SK-N-SH (cell line): ENCODE measurements at regions not wholly inside any gene's neighbourhood (a gene's known extent, or its start where the extent isn't known, plus 50 kb on each side); places are given as distances from the start of the nearest gene placed in this dataset.

Experiments used
- CTCF ChIA-PET: fragments of 300-600, 350-600 bp; formaldehyde crosslinking; extraction: SDS; loops from one replicate; lab custom pipeline; 2021; lab: Yijun Ruan, JAX
- POLR2A ChIA-PET: fragments of 350-600 bp; sonication (Branson Sonifier 250); formaldehyde crosslinking; extraction: SDS; loops from one replicate; lab custom pipeline; 2020; ENCODE audit warnings: antibody characterized with exemption, inconsistent platforms; lab: Yijun Ruan, JAX
- DNase-seq: peaks from one replicate; pipeline ENCODE4 v3.0.0; 2012
- H2AFZ ChIP-seq: fragments of 200-600 bp; sonication (generic); 2 replicates; pipeline ENCODE4 v1.8.1; 2016; ENCODE audit warnings: antibody characterized with exemption, mild to moderate bottlenecking, low read depth
- H3F3A ChIP-seq: fragments of 200-600 bp; sonication (generic); replicated peaks from 2 replicates; pipeline ENCODE3; 2016; ENCODE audit warnings: antibody characterized with exemption, mild to moderate bottlenecking; ENCODE audit not compliant: insufficient read depth
- H3K27ac ChIP-seq, 2 experiments: fragments of 200-500 bp in 1 of 2; fragments of 200-600 bp in 1 of 2; sonication (Bioruptor generic) in 1 of 2; sonication (generic), shearing (Covaris generic) in 1 of 2; 2 replicates each; pipeline versions ENCODE4 v1.5.1 to v1.6.1; 2014 to 2016; ENCODE audit warnings: low read depth in 2 of 2, inconsistent platforms in 1 of 2, low read length in 1 of 2, mild to moderate bottlenecking in 1 of 2, mixed read lengths in 1 of 2
- H3K27me3 ChIP-seq: fragments of 200-600 bp; sonication (generic), shearing (Covaris generic); 2 replicates; pipeline ENCODE4 v1.6.1; 2016; ENCODE audit warnings: mixed run types; ENCODE audit not compliant: insufficient read depth
- H3K36me3 ChIP-seq, 2 experiments: fragments of 200-500 bp in 1 of 2; fragments of 200-600 bp in 1 of 2; sonication (Bioruptor generic) in 1 of 2; sonication (generic) in 1 of 2; replicated peaks in 1 of 2; 2 replicates each; pipeline versions ENCODE3 to v1.5.1; 2014 to 2016; ENCODE audit warnings: low read length in 1 of 2, mild to moderate bottlenecking in 1 of 2; ENCODE audit not compliant: insufficient read depth in 2 of 2, control insufficient read depth in 1 of 2
- H3K4me1 ChIP-seq, 2 experiments: fragments of 200-500 bp in 1 of 2; fragments of 200-600 bp in 1 of 2; sonication (Bioruptor generic) in 1 of 2; sonication (generic), shearing (Covaris generic) in 1 of 2; 2 replicates each; pipeline versions ENCODE4 v1.5.1 to v1.6.1; 2014 to 2016; ENCODE audit warnings: low read depth in 1 of 2, low read length in 1 of 2, mixed run types in 1 of 2; ENCODE audit not compliant: insufficient read depth in 2 of 2, control insufficient read depth in 1 of 2
- H3K4me2 ChIP-seq: fragments of 200-600 bp; sonication (generic), shearing (Covaris generic); 2 replicates; pipeline ENCODE4 v1.6.1; 2017; ENCODE audit warnings: mixed run types
- H3K4me3 ChIP-seq, 2 experiments: fragments of 200-500 bp in 1 of 2; fragments of 200-600 bp in 1 of 2; sonication (Bioruptor generic) in 1 of 2; sonication (generic), shearing (Covaris generic) in 1 of 2; 2 replicates each; pipeline versions ENCODE4 v1.5.1 to v1.8.1; 2014 to 2016; ENCODE audit warnings: low read depth in 2 of 2, inconsistent platforms in 1 of 2, low read length in 1 of 2, mild to moderate bottlenecking in 1 of 2, mixed read lengths in 1 of 2, moderate library complexity in 1 of 2
- H3K79me2 ChIP-seq: fragments of 200-600 bp; sonication (generic); 2 replicates; pipeline ENCODE4 v1.8.1; 2017; ENCODE audit warnings: mild to moderate bottlenecking; ENCODE audit not compliant: insufficient read depth
- H3K9ac ChIP-seq: fragments of 200-600 bp; sonication (generic); 2 replicates; pipeline ENCODE4 v1.6.1; 2017; ENCODE audit warnings: mixed run types
- H3K9me2 ChIP-seq: fragments of 200-600 bp; sonication (generic); 2 replicates; pipeline ENCODE4 v1.6.1; 2017; ENCODE audit warnings: mixed run types
- H3K9me3 ChIP-seq: fragments of 200-600 bp; sonication (generic); 2 replicates; pipeline ENCODE4 v1.6.1; 2017; ENCODE audit warnings: mixed run types, mild to moderate bottlenecking, moderate library complexity
- H4K20me1 ChIP-seq: fragments of 200-600 bp; sonication (generic); 2 replicates; pipeline ENCODE4 v1.6.1; 2017; ENCODE audit warnings: mild to moderate bottlenecking, mixed run types; ENCODE audit not compliant: insufficient read depth
- CHD2 ChIP-seq: fragments of 150-350 bp; IDR thresholded peaks from 2 replicates; pipeline ENCODE4 v1.6.1; 2018; ENCODE audit warnings: low read length; ENCODE audit not compliant: partially characterized antibody
- EP300 ChIP-seq, 2 experiments: IDR thresholded peaks; 2 replicates each; pipeline versions ENCODE4 v1.4.0 to v1.6.1; 2012; ENCODE audit warnings: borderline replicate concordance in 1 of 2, low read depth in 1 of 2, low read length in 1 of 2
- EZH2phosphoT487 ChIP-seq: fragments of 200-600 bp; sonication (generic); IDR thresholded peaks from 2 replicates; pipeline ENCODE4 v1.6.1; 2017; ENCODE audit warnings: low read depth, mixed run types, mild to moderate bottlenecking, antibody characterized with exemption, moderate library complexity, borderline replicate concordance
- GABPA ChIP-seq: IDR thresholded peaks from 2 replicates; pipeline ENCODE4 v1.4.0; 2012; ENCODE audit warnings: low read depth, mild to moderate bottlenecking
- MXI1 ChIP-seq: IDR thresholded peaks from 2 replicates; pipeline ENCODE4 v1.6.1; 2012; ENCODE audit warnings: mild to moderate bottlenecking, low read depth, low read length, improper control_type of control experiment
- NFIC ChIP-seq: IDR thresholded peaks from 2 replicates; pipeline ENCODE4 v1.4.0; 2012; ENCODE audit warnings: borderline replicate concordance
- POLR2AphosphoS5 ChIP-seq: IDR thresholded peaks from 2 replicates; pipeline ENCODE4 v1.6.1; 2012; ENCODE audit warnings: low read depth, low read length
- RAD21 ChIP-seq: IDR thresholded peaks from 2 replicates; pipeline ENCODE4 v1.6.1; 2012; ENCODE audit warnings: mild to moderate bottlenecking, low read length
- RCOR1 ChIP-seq: fragments of 150-350 bp; IDR thresholded peaks from 2 replicates; pipeline ENCODE4 v1.6.1; 2017; ENCODE audit warnings: antibody characterized with exemption, low read length
- WGBS: methylation state at CpG from one replicate; pipeline ENCODE4 v1.1.6; 2017; ENCODE audit warnings: low lambda C conversion rate; 5-methylcytosine and 5-hydroxymethylcytosine counted together
- TF ChIP-seq, protein P1 (sequence below): fragments of 150-350 bp; IDR thresholded peaks from 2 replicates; pipeline ENCODE4 v1.6.1; 2017; ENCODE audit warnings: antibody characterized with exemption, low read length, low read depth, borderline replicate concordance
- TF ChIP-seq, protein P2 (sequence below): IDR thresholded peaks from 2 replicates; pipeline ENCODE4 v1.6.1; 2012; ENCODE audit warnings: mild to moderate bottlenecking, low read depth, low read length, moderate library complexity
- TF ChIP-seq, protein P3 (sequence below): IDR thresholded peaks from 2 replicates; pipeline ENCODE4 v1.4.0; 2012; ENCODE audit warnings: low read depth, borderline replicate concordance
- TF ChIP-seq, protein P4 (sequence below): IDR thresholded peaks from 2 replicates; pipeline ENCODE4 v1.4.0; 2012; ENCODE audit warnings: low read depth, borderline replicate concordance

DNA sequence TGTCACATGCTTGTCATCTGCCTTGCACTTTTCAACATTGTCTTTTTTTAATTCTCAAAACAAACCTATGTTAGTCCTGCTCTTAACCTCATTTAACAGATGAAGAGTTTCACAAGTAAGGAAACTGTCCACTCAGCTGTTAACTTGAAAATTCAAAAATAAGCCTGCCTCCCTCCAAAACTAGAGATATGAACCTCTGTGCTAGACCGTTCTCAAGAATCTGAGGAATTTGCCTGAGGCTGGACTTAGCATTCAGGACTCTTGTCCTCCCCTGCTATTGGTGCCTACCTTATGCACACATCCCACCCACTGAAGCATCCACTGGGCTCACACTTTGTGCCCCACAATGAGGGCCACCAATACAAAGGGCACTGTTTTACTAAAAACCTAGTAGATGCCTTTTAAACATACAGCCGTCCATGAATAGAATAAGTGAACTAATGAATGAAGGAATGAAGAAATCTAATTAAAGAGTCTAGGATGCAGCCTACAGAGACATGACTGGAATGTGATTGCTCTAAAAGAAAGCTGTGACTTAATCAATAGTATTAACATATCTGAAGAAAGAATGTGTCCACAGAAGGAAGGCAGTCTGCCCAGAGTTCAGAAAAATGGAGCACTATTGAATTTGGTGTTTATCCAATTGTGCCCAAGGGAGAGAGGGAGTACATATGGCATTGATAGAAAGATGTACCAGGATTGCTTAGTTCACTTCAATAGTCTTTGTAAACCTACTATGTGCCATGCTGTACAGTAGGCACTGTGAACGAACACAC, 238.5 kb downstream of the SPTSSA start:
- DNase-seq, result no peak
- Histone ChIP-seq H3K79me2 (no peaks in the 10 kb centered on the region), H3K4me3 (no peak overlapping the region), H4K20me1 (no peaks in the 10 kb centered on the region), H3K36me3 (no peaks in the 10 kb centered on the region), H3K27ac (no peak overlapping the region), H3K9me2 (no peaks in the 10 kb centered on the region), H3K4me1 (peaks cover 0 to 2% of the 10 kb centered on the region in 2 experiments; a peak in 1 of 4 replicates), H2AFZ (no peak overlapping the region), H3F3A (no peaks in the 10 kb centered on the region), H3K4me2 (no peak overlapping the region), H3K27me3 (peaks cover 11% of the 10 kb centered on the region; the same call in 1 of the 2 replicates), H3K9me3 (no peaks in the 10 kb centered on the region), H3K9ac (no peak overlapping the region)
- ChIA-PET POLR2A (no interaction called here), CTCF (interaction anchor here (1.0 to 3.2 kb wide), 5 partner anchors 12 to 120 kb away, joined by 3 to 11 read pairs (median 4); no protein-coding TSS in a partner anchor)
- TF ChIP-seq, protein P1, sequence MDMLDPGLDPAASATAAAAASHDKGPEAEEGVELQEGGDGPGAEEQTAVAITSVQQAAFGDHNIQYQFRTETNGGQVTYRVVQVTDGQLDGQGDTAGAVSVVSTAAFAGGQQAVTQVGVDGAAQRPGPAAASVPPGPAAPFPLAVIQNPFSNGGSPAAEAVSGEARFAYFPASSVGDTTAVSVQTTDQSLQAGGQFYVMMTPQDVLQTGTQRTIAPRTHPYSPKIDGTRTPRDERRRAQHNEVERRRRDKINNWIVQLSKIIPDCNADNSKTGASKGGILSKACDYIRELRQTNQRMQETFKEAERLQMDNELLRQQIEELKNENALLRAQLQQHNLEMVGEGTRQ, result no peak
- TF ChIP-seq MXI1 (no peak), NFIC (no peak), RCOR1 (no peak), CHD2 (no peak), RAD21 (no peak), GABPA (no peak), EP300 (IDR thresholded peaks at IDR 0.05; ENCODE audit: borderline replicate concordance in 1 of 2, low read depth in 1 of 2, low read length in 1 of 2) (no peak), EZH2phosphoT487 (no peak), POLR2AphosphoS5 (no peak)
- TF ChIP-seq, protein P2, sequence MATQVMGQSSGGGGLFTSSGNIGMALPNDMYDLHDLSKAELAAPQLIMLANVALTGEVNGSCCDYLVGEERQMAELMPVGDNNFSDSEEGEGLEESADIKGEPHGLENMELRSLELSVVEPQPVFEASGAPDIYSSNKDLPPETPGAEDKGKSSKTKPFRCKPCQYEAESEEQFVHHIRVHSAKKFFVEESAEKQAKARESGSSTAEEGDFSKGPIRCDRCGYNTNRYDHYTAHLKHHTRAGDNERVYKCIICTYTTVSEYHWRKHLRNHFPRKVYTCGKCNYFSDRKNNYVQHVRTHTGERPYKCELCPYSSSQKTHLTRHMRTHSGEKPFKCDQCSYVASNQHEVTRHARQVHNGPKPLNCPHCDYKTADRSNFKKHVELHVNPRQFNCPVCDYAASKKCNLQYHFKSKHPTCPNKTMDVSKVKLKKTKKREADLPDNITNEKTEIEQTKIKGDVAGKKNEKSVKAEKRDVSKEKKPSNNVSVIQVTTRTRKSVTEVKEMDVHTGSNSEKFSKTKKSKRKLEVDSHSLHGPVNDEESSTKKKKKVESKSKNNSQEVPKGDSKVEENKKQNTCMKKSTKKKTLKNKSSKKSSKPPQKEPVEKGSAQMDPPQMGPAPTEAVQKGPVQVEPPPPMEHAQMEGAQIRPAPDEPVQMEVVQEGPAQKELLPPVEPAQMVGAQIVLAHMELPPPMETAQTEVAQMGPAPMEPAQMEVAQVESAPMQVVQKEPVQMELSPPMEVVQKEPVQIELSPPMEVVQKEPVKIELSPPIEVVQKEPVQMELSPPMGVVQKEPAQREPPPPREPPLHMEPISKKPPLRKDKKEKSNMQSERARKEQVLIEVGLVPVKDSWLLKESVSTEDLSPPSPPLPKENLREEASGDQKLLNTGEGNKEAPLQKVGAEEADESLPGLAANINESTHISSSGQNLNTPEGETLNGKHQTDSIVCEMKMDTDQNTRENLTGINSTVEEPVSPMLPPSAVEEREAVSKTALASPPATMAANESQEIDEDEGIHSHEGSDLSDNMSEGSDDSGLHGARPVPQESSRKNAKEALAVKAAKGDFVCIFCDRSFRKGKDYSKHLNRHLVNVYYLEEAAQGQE, result no peak
- TF ChIP-seq, protein P3, sequence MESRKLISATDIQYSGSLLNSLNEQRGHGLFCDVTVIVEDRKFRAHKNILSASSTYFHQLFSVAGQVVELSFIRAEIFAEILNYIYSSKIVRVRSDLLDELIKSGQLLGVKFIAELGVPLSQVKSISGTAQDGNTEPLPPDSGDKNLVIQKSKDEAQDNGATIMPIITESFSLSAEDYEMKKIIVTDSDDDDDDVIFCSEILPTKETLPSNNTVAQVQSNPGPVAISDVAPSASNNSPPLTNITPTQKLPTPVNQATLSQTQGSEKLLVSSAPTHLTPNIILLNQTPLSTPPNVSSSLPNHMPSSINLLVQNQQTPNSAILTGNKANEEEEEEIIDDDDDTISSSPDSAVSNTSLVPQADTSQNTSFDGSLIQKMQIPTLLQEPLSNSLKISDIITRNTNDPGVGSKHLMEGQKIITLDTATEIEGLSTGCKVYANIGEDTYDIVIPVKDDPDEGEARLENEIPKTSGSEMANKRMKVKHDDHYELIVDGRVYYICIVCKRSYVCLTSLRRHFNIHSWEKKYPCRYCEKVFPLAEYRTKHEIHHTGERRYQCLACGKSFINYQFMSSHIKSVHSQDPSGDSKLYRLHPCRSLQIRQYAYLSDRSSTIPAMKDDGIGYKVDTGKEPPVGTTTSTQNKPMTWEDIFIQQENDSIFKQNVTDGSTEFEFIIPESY, result no peak
- TF ChIP-seq, protein P4, sequence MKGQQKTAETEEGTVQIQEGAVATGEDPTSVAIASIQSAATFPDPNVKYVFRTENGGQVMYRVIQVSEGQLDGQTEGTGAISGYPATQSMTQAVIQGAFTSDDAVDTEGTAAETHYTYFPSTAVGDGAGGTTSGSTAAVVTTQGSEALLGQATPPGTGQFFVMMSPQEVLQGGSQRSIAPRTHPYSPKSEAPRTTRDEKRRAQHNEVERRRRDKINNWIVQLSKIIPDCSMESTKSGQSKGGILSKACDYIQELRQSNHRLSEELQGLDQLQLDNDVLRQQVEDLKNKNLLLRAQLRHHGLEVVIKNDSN, result no peak
- WGBS, result 55% methylated on average over 3 of the region's 3 CpGs
